ENCODE measurements at regions not wholly inside any gene's neighbourhood (a gene's known extent, or its start where the extent isn't known, plus 50 kb on each side); places are given as distances from the start of the nearest gene placed in this dataset.

GRCh38 chr6:1104988-1105670, 206.8 kb upstream of the FOXQ1 start:
- CTCF ChIA-PET: no interaction called here
- peaks cover 4% of the 10 kb centered on the region for H3K9me3 Mint-ChIP-seq (ENCODE audit: low read depth, unreplicated experiment)

GRCh38 chr6:1103945-1104623, 207.8 kb upstream of the FOXQ1 start:
- Mint-ChIP-seq H3K9me3 (ENCODE audit: low read depth, unreplicated experiment) (peaks cover 4% of the 10 kb centered on the region), H3K27ac (ENCODE audit: unreplicated experiment) (no peak overlapping the region), H3K4me1 (ENCODE audit: low read depth, unreplicated experiment) (no peaks in the 10 kb centered on the region), H3K4me3 (ENCODE audit: low read depth, unreplicated experiment) (no peak overlapping the region), H3K27me3 (ENCODE audit: unreplicated experiment) (no peaks in the 10 kb centered on the region), H3K36me3 (ENCODE audit: insufficient read depth, unreplicated experiment) (peaks cover 5% of the 10 kb centered on the region)
- CTCF ChIA-PET: no interaction called here
- DNase-seq: no peak
- intact Hi-C loops (cut with micrococcal nuclease; ENCODE audit: unreplicated experiment): no loop called here
- TF ChIP-seq CTCF (IDR thresholded peaks at IDR 0.05; ENCODE audit: unreplicated experiment): no peak
- BruUV-seq (replicated peaks): no TSS peak

More at GRCh38 chr6:1104988-1105670, 206.8 kb upstream of the FOXQ1 start:
- BruUV-seq (replicated peaks): no TSS peak
- no peak for TF ChIP-seq CTCF (IDR thresholded peaks at IDR 0.05; ENCODE audit: unreplicated experiment)
- H3K27me3 Mint-ChIP-seq (ENCODE audit: unreplicated experiment): no peaks in the 10 kb centered on the region
- no peak overlapping the region for H3K27ac Mint-ChIP-seq (ENCODE audit: unreplicated experiment)
- peaks cover 5% of the 10 kb centered on the region for H3K36me3 Mint-ChIP-seq (ENCODE audit: insufficient read depth, unreplicated experiment)
- intact Hi-C loops (cut with micrococcal nuclease; ENCODE audit: unreplicated experiment): no loop called here
- DNase-seq: no peak
- H3K4me1 Mint-ChIP-seq (ENCODE audit: low read depth, unreplicated experiment): no peaks in the 10 kb centered on the region
- H3K4me3 Mint-ChIP-seq (ENCODE audit: low read depth, unreplicated experiment): no peak overlapping the region

- DNase-seq: no peak
- CTCF ChIA-PET: no interaction called here
- H3K4me3 Mint-ChIP-seq (ENCODE audit: low read depth, unreplicated experiment): no peak overlapping the region
- no peak for TF ChIP-seq CTCF (IDR thresholded peaks at IDR 0.05; ENCODE audit: unreplicated experiment)
- no peaks in the 10 kb centered on the region for H3K4me1 Mint-ChIP-seq (ENCODE audit: low read depth, unreplicated experiment)
- intact Hi-C loops (cut with micrococcal nuclease; ENCODE audit: unreplicated experiment): no loop called here
- BruUV-seq (replicated peaks): no TSS peak
- no peak overlapping the region for H3K27ac Mint-ChIP-seq (ENCODE audit: unreplicated experiment)
- peaks cover 2% of the 10 kb centered on the region for H3K9me3 Mint-ChIP-seq (ENCODE audit: low read depth, unreplicated experiment)
- H3K27me3 Mint-ChIP-seq (ENCODE audit: unreplicated experiment): no peaks in the 10 kb centered on the region
- H3K36me3 Mint-ChIP-seq (ENCODE audit: insufficient read depth, unreplicated experiment): peaks cover 4% of the 10 kb centered on the region
Measured at GRCh38 chr6:1103021-1103420, 208.9 kb upstream of the FOXQ1 start.

- no peaks in the 10 kb centered on the region for H3K36me3 Mint-ChIP-seq (ENCODE audit: insufficient read depth, unreplicated experiment)
- BruUV-seq (replicated peaks): no TSS peak
Measured at GRCh38 chr6:1100269-1100668, 211.6 kb upstream of the FOXQ1 start.

More at GRCh38 chr6:1100269-1100668, 211.6 kb upstream of the FOXQ1 start:
- TF ChIP-seq CTCF (IDR thresholded peaks at IDR 0.05; ENCODE audit: unreplicated experiment): no peak
- Mint-ChIP-seq H3K4me3 (ENCODE audit: low read depth, unreplicated experiment) (no peak overlapping the region), H3K4me1 (ENCODE audit: low read depth, unreplicated experiment) (no peaks in the 10 kb centered on the region), H3K9me3 (ENCODE audit: low read depth, unreplicated experiment) (no peaks in the 10 kb centered on the region), H3K27ac (ENCODE audit: unreplicated experiment) (no peak overlapping the region), H3K27me3 (ENCODE audit: unreplicated experiment) (no peaks in the 10 kb centered on the region)
- intact Hi-C loops (cut with micrococcal nuclease; ENCODE audit: unreplicated experiment): no loop called here
- no peak for DNase-seq
- CTCF ChIA-PET: no interaction called here
